ENCODE measurements at regions not wholly inside any gene's neighbourhood (a gene's known extent, or its start where the extent isn't known, plus 50 kb on each side); places are given as distances from the start of the nearest gene placed in this dataset.

DNA sequence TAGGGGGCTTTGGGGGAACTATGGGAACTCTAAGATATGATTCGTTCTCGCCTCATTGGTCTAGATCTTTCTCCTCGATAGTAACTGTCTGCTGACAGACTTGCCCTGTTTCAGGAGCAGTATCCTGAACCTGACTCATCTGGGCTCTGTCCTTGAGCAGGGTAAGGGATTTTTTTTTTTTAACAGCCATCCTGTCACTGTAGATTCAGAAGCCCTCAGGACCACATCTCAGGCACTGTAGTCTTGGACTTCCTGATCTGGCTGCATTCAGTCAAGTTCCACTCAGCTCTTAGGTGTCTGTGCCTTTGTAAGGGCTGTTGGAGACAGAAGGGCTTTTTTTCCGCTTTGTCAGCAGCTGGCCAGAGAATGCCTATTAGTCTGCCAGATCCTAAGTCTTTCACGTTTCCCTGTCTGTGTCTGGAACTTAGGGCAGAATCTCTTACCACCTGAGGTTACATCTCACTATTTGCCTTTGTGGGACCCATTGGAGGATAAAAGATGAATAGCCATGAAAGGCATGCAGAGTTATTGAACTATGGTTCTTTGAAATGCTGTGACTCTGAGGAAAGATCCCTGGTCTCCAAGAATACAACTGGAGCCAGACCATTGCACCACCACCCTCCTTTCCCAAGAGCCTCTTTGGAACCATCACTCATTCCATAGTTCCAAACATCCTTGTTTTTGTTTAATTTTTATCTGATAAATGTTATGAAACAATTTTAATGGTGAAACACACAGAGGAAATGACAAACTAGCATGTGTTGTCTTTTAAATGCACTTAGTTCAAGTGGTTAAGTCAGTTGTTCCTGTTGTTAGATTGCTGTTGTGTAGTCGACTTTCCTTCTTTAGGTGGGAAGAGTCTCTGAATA is 49.7 kb upstream of the MACF1 start:
- TF ChIP-seq, protein P1, sequence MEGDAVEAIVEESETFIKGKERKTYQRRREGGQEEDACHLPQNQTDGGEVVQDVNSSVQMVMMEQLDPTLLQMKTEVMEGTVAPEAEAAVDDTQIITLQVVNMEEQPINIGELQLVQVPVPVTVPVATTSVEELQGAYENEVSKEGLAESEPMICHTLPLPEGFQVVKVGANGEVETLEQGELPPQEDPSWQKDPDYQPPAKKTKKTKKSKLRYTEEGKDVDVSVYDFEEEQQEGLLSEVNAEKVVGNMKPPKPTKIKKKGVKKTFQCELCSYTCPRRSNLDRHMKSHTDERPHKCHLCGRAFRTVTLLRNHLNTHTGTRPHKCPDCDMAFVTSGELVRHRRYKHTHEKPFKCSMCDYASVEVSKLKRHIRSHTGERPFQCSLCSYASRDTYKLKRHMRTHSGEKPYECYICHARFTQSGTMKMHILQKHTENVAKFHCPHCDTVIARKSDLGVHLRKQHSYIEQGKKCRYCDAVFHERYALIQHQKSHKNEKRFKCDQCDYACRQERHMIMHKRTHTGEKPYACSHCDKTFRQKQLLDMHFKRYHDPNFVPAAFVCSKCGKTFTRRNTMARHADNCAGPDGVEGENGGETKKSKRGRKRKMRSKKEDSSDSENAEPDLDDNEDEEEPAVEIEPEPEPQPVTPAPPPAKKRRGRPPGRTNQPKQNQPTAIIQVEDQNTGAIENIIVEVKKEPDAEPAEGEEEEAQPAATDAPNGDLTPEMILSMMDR (conservative IDR thresholded peaks at IDR 0.05; ENCODE audit: low read depth, low read length): no peak
- no peak for TF ChIP-seq EZH2 (IDR thresholded peaks at IDR 0.05; ENCODE audit: borderline replicate concordance, low read depth, low read length, poor library complexity, severe bottlenecking)
